ENCODE measurements at regions not wholly inside any gene's neighbourhood (a gene's known extent, or its start where the extent isn't known, plus 50 kb on each side); places are given as distances from the start of the nearest gene placed in this dataset.

DNA sequence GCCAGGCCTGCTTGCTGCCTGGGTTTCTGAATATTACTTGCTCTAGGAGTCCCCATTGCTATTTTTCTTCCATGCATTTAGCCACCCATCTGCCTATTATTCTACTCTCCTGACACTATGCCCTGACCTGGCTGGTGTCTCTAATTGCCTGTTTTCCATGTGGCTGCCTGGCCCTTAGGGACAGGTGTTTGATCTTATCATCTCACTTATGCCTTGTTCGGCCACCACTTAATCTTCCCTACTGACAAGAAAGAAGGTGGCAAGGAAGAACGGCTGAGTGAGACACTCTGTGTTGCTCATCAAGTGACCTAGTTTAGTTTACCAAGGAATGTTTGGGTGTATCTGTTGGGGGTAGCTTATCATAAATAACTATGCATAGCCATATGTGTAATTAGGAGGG lies 50.4 kb upstream of the RAPH1 start:
- DNase-seq, result no peak
- Histone ChIP-seq H3K27ac (ENCODE audit: low read depth in 1 of 2, low read length in 1 of 2) (no peak overlapping the region), H3K9ac (ENCODE audit: insufficient read depth in 1 of 2, low read length in 2 of 2) (no peak overlapping the region), H3K4me3 (no peak overlapping the region), H3K36me3 (ENCODE audit: control insufficient read depth in 4 of 4, insufficient read depth in 4 of 4, low read length in 4 of 4) (no peaks in the 10 kb centered on the region), H3K9me3 (ENCODE audit: control insufficient read depth in 4 of 4, insufficient read depth in 3 of 4, low read length in 3 of 4) (no peaks in the 10 kb centered on the region), H3K27me3 (ENCODE audit: control insufficient read depth in 3 of 3, insufficient read depth in 3 of 3, low read length in 2 of 3) (no peaks in the 10 kb centered on the region), H3K4me1 (ENCODE audit: control insufficient read depth in 5 of 5, insufficient read depth in 5 of 5, low read length in 5 of 5) (peaks cover 0 to 13% (median 4%) of the 10 kb centered on the region in 5 donors)
- TF ChIP-seq, protein P1, sequence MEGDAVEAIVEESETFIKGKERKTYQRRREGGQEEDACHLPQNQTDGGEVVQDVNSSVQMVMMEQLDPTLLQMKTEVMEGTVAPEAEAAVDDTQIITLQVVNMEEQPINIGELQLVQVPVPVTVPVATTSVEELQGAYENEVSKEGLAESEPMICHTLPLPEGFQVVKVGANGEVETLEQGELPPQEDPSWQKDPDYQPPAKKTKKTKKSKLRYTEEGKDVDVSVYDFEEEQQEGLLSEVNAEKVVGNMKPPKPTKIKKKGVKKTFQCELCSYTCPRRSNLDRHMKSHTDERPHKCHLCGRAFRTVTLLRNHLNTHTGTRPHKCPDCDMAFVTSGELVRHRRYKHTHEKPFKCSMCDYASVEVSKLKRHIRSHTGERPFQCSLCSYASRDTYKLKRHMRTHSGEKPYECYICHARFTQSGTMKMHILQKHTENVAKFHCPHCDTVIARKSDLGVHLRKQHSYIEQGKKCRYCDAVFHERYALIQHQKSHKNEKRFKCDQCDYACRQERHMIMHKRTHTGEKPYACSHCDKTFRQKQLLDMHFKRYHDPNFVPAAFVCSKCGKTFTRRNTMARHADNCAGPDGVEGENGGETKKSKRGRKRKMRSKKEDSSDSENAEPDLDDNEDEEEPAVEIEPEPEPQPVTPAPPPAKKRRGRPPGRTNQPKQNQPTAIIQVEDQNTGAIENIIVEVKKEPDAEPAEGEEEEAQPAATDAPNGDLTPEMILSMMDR (IDR thresholded peaks at IDR 0.05; ENCODE audit: control extremely low read depth, extremely low read depth), result no peak
- no peak for ATAC-seq (ENCODE audit: insufficient read depth, low FRiP score)
- 68 to 90% methylated on average over 2 of the region's 2 CpGs for WGBS, 2 donors

DNA sequence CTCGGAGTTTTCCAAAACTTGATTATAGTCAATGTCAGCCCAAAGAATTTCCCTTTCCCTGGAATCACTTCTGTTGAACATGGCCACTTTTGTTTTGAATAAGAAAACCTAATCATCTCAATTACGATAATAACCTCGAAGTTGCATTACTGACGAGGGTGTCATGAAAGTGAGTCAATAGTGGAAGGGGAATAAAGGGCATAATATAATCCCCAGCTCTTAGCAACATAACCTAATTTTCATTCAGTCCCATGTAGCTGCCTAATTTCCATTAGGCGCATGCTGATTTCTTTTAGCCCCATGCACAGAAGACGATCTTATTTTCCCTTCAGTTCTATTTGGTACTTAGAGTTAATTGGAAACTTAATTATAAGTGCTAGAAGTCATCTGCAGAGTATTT lies 51.1 kb upstream of the RAPH1 start:
- Histone ChIP-seq H3K4me3 (no peak overlapping the region), H3K9ac (ENCODE audit: insufficient read depth in 1 of 2, low read length in 2 of 2) (no peak overlapping the region), H3K27me3 (ENCODE audit: control insufficient read depth in 3 of 3, insufficient read depth in 3 of 3, low read length in 2 of 3) (no peaks in the 10 kb centered on the region), H3K36me3 (ENCODE audit: control insufficient read depth in 4 of 4, insufficient read depth in 4 of 4, low read length in 4 of 4) (no peaks in the 10 kb centered on the region), H3K27ac (ENCODE audit: low read depth in 1 of 2, low read length in 1 of 2) (no peak overlapping the region), H3K4me1 (ENCODE audit: control insufficient read depth in 5 of 5, insufficient read depth in 5 of 5, low read length in 5 of 5) (peaks cover 0 to 13% (median 4%) of the 10 kb centered on the region in 5 donors), H3K9me3 (ENCODE audit: control insufficient read depth in 4 of 4, insufficient read depth in 3 of 4, low read length in 3 of 4) (no peaks in the 10 kb centered on the region)
- WGBS, 2 donors, result 93 to 94% methylated on average over 6 of the region's 6 CpGs
- DNase-seq (no peak), ATAC-seq (ENCODE audit: insufficient read depth, low FRiP score) (no peak)
- TF ChIP-seq, protein P1 (IDR thresholded peaks at IDR 0.05; ENCODE audit: control extremely low read depth, extremely low read depth), result no peak

DNA sequence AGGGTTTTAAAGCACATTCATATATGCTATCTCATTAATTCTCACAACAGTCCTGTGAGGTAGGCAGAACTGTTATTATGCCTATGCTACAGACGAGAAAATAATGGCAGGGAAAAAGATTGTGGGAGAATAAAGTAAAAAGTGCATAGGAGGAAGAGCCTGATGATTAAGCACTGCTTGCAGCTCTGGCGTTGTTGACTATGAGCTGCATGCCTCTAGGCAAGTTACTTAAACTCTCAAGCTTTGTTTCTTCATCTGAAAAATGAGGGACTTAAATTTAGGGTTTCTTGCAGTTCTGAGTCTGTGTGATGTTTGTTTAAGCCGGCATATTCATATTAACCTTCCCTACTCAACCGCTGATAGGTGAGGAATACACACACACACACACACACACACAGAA lies 51.6 kb upstream of the RAPH1 start:
- peaks cover 0 to 13% (median 4%) of the 10 kb centered on the region in 5 donors for H3K4me1 ChIP-seq (ENCODE audit: control insufficient read depth in 5 of 5, insufficient read depth in 5 of 5, low read length in 5 of 5)
- WGBS, 2 donors, result 70 to 86% methylated on average over 4 of the region's 4 CpGs
- peak overlapping the region in 1 of 2 donors; percentile 47 for H3K27ac ChIP-seq (ENCODE audit: low read depth in 1 of 2, low read length in 1 of 2)
- no peaks in the 10 kb centered on the region for H3K36me3 ChIP-seq (ENCODE audit: control insufficient read depth in 4 of 4, insufficient read depth in 4 of 4, low read length in 4 of 4)
- H3K9ac ChIP-seq (ENCODE audit: insufficient read depth in 1 of 2, low read length in 2 of 2), result no peak overlapping the region
- H3K4me3 ChIP-seq, result no peak overlapping the region
- DNase-seq (no peak), ATAC-seq (ENCODE audit: insufficient read depth, low FRiP score) (no peak)
- no peaks in the 10 kb centered on the region for H3K9me3 ChIP-seq (ENCODE audit: control insufficient read depth in 4 of 4, insufficient read depth in 3 of 4, low read length in 3 of 4)
- H3K27me3 ChIP-seq (ENCODE audit: control insufficient read depth in 3 of 3, insufficient read depth in 3 of 3, low read length in 2 of 3), result no peaks in the 10 kb centered on the region
- TF ChIP-seq, protein P1 (IDR thresholded peaks at IDR 0.05; ENCODE audit: control extremely low read depth, extremely low read depth), result no peak

DNA sequence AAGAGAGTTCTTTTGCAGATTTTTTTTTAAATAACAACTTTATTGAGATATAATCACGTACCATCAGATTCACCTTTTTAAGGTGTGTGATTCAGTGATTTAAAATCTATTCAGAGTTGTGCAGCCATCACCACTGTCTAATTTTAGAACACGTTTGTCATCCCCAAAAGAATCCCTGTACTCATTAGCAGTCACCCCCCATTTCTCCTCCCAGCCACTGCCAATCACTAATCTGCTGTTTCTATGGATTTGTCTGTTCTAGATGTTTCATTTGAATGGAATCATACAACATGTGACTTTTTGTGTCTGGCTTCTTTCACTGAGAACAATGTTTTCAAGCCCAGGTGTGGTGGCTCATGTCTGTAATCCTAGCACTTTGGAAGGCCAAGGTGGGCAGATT lies 55.4 kb upstream of the RAPH1 start:
- H3K9me3 ChIP-seq (ENCODE audit: control insufficient read depth in 4 of 4, insufficient read depth in 3 of 4, low read length in 3 of 4), result no peaks in the 10 kb centered on the region
- peaks cover 0 to under 1% (median 0%) of the 10 kb centered on the region in 5 donors for H3K4me1 ChIP-seq (ENCODE audit: control insufficient read depth in 5 of 5, insufficient read depth in 5 of 5, low read length in 5 of 5)
- H3K27me3 ChIP-seq (ENCODE audit: control insufficient read depth in 3 of 3, insufficient read depth in 3 of 3, low read length in 2 of 3), result no peaks in the 10 kb centered on the region
- no peak for DNase-seq
- H3K4me3 ChIP-seq, result no peak overlapping the region
- no peak overlapping the region for H3K9ac ChIP-seq (ENCODE audit: insufficient read depth in 1 of 2, low read length in 2 of 2)
- no peaks in the 10 kb centered on the region for H3K36me3 ChIP-seq (ENCODE audit: control insufficient read depth in 4 of 4, insufficient read depth in 4 of 4, low read length in 4 of 4)
- no peak overlapping the region for H3K27ac ChIP-seq (ENCODE audit: low read depth in 1 of 2, low read length in 1 of 2)
- 48 to 63% methylated on average over 2 of the region's 2 CpGs for WGBS, 2 donors
- no peak for ATAC-seq (ENCODE audit: insufficient read depth, low FRiP score)
- TF ChIP-seq, protein P1 (IDR thresholded peaks at IDR 0.05; ENCODE audit: control extremely low read depth, extremely low read depth), result no peak
